ES-I3 (cell line): ENCODE measurements at regions not wholly inside any gene's neighbourhood (a gene's known extent, or its start where the extent isn't known, plus 50 kb on each side); places are given as distances from the start of the nearest gene placed in this dataset.

Experiments
- H3K36me3 ChIP-seq: 2 replicates; pipeline ENCODE4 v1.6.1; 2013; ENCODE audit warnings: mild to moderate bottlenecking, low read length, control low read depth, moderate library complexity; ENCODE audit not compliant: insufficient read depth
- H3K4me1 ChIP-seq: 2 replicates; pipeline ENCODE4 v1.6.1; 2013; ENCODE audit warnings: mild to moderate bottlenecking, control low read depth, low read length; ENCODE audit not compliant: insufficient read depth
- H3K9ac ChIP-seq: 2 replicates; pipeline ENCODE4 v1.6.1; 2013; ENCODE audit warnings: low read depth, mild to moderate bottlenecking, low read length, moderate library complexity
- H3K9me3 ChIP-seq: 2 replicates; pipeline ENCODE4 v1.6.1; 2013; ENCODE audit warnings: mild to moderate bottlenecking, low read length, moderate library complexity; ENCODE audit not compliant: control insufficient read depth, insufficient read depth

GRCh38 chr20:56994006-56994405, 272.4 kb downstream of the BMP7 start:
- Histone ChIP-seq H3K4me1 (peaks cover 4% of the 10 kb centered on the region; the same call in 1 of the 2 replicates), H3K9ac (no peak overlapping the region), H3K9me3 (0 out of 2 replicates have a peak, but pooled peaks cover 7% of the 10 kb centered on the region), H3K36me3 (no peaks in the 10 kb centered on the region)

GRCh38 chr20:56995149-56995548, 271.3 kb downstream of the BMP7 start:
- H3K9ac ChIP-seq: no peak overlapping the region
- 0 out of 2 replicates have a peak, but pooled peaks cover 8% of the 10 kb centered on the region for H3K9me3 ChIP-seq
- H3K4me1 ChIP-seq: peaks cover 4% of the 10 kb centered on the region; the same call in 1 of the 2 replicates
- no peaks in the 10 kb centered on the region for H3K36me3 ChIP-seq

GRCh38 chr20:56995635-56996075, 270.8 kb downstream of the BMP7 start:
- Histone ChIP-seq H3K4me1 (peaks cover 4% of the 10 kb centered on the region; the same call in 1 of the 2 replicates), H3K9me3 (0 out of 2 replicates have a peak, but pooled peaks cover 8% of the 10 kb centered on the region), H3K9ac (no peak overlapping the region), H3K36me3 (no peaks in the 10 kb centered on the region)

- Histone ChIP-seq H3K36me3 (no peaks in the 10 kb centered on the region), H3K9ac (no peak overlapping the region), H3K4me1 (peaks cover 4% of the 10 kb centered on the region; the same call in 1 of the 2 replicates), H3K9me3 (0 out of 2 replicates have a peak, but pooled peaks cover 8% of the 10 kb centered on the region)
Observed at GRCh38 chr20:56996533-56996932, 269.9 kb downstream of the BMP7 start.

GRCh38 chr20:56998438-56998837, 268.0 kb downstream of the BMP7 start:
- 0 out of 2 replicates have a peak, but pooled peaks cover 8% of the 10 kb centered on the region for H3K9me3 ChIP-seq
- H3K36me3 ChIP-seq: no peaks in the 10 kb centered on the region
- H3K9ac ChIP-seq: no peak overlapping the region
- H3K4me1 ChIP-seq: peaks cover 14% of the 10 kb centered on the region; the same call in 1 of the 2 replicates

- Histone ChIP-seq H3K9me3 (0 out of 2 replicates have a peak, but pooled peaks cover 8% of the 10 kb centered on the region), H3K4me1 (peaks cover 14% of the 10 kb centered on the region; the same call in 1 of the 2 replicates), H3K9ac (no peak overlapping the region), H3K36me3 (no peaks in the 10 kb centered on the region)
Observed at GRCh38 chr20:57000441-57000968, 265.9 kb downstream of the BMP7 start.

- Histone ChIP-seq H3K36me3 (no peaks in the 10 kb centered on the region), H3K9me3 (0 out of 2 replicates have a peak, but pooled peaks cover 8% of the 10 kb centered on the region), H3K4me1 (peaks cover 10% of the 10 kb centered on the region; the same call in 1 of the 2 replicates), H3K9ac (no peak overlapping the region)
Observed at GRCh38 chr20:57001126-57001767, 265.2 kb downstream of the BMP7 start.

GRCh38 chr20:57002066-57002570, 264.3 kb downstream of the BMP7 start:
- H3K9me3 ChIP-seq: 0 out of 2 replicates have a peak, but pooled peaks cover 8% of the 10 kb centered on the region
- H3K36me3 ChIP-seq: no peaks in the 10 kb centered on the region
- H3K4me1 ChIP-seq: peaks cover 18% of the 10 kb centered on the region; the same call in 1 of the 2 replicates
- H3K9ac ChIP-seq: no peak overlapping the region

- peaks cover 25% of the 10 kb centered on the region; the same call in 1 of the 2 replicates for H3K4me1 ChIP-seq
- H3K9me3 ChIP-seq: 0 out of 2 replicates have a peak, but pooled peaks cover 8% of the 10 kb centered on the region
- no peaks in the 10 kb centered on the region for H3K36me3 ChIP-seq
- no peak overlapping the region for H3K9ac ChIP-seq
Observed at GRCh38 chr20:57003012-57003411, 263.4 kb downstream of the BMP7 start.

GRCh38 chr20:57004416-57004815, 262.0 kb downstream of the BMP7 start:
- Histone ChIP-seq H3K4me1 (peaks cover 30% of the 10 kb centered on the region; the same call in 1 of the 2 replicates), H3K9me3 (no peaks in the 10 kb centered on the region), H3K36me3 (no peaks in the 10 kb centered on the region), H3K9ac (no peak overlapping the region)

GRCh38 chr20:57004951-57005933, 261.2 kb downstream of the BMP7 start:
- Histone ChIP-seq H3K9ac (no peak overlapping the region), H3K36me3 (no peaks in the 10 kb centered on the region), H3K4me1 (peaks cover 30% of the 10 kb centered on the region; the same call in 1 of the 2 replicates), H3K9me3 (no peaks in the 10 kb centered on the region)

GRCh38 chr20:57006411-57007170, 259.9 kb downstream of the BMP7 start:
- Histone ChIP-seq H3K9ac (peak overlapping the region; percentile 1; the same call in 1 of the 2 replicates), H3K36me3 (no peaks in the 10 kb centered on the region), H3K4me1 (peaks cover 30% of the 10 kb centered on the region; the same call in 1 of the 2 replicates), H3K9me3 (no peaks in the 10 kb centered on the region)

- Histone ChIP-seq H3K9ac (peak overlapping the region; percentile 1; the same call in 1 of the 2 replicates), H3K9me3 (no peaks in the 10 kb centered on the region), H3K36me3 (no peaks in the 10 kb centered on the region), H3K4me1 (peaks cover 30% of the 10 kb centered on the region; the same call in 1 of the 2 replicates)
Observed at GRCh38 chr20:57007171-57007540, 259.3 kb downstream of the BMP7 start.
